NCI-H1436 (cell line): ENCODE measurements at regions not wholly inside any gene's neighbourhood (a gene's known extent, or its start where the extent isn't known, plus 50 kb on each side); places are given as distances from the start of the nearest gene placed in this dataset.

ENCODE experiments used
- DNase-seq: peaks from one replicate; lab custom pipeline; 2025; lab: John Stamatoyannopoulos, UW

DNA sequence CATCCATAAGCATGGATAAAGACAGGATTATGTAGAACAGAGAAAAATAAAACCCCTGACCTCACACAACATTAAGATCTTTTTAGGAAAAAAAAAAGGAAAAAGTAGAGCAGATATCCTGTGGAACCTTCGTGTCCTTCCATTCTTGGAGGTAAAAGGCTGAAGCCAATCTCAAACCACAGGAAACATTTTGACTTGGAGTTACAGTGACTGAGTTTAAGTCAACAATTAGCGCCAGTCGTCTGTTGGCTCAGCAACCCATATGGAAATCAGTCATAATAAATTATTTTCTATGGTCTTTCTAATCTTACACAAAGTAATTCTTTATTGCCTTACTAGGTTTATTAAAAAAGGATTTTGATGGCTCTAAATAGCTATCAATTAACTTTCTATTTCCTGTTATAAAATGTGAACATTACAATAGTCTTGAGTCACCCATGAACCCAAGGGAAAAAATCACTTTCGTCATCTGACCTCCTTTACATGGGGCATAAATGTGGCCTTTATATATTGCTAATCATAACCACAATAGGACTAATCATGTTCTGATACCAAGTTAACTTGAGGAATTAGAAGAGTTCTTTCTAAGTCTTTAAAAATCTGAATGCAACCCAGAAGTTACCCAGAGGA, 592.9 kb downstream of the TFAP2B start:
- DNase-seq: no peak

DNA sequence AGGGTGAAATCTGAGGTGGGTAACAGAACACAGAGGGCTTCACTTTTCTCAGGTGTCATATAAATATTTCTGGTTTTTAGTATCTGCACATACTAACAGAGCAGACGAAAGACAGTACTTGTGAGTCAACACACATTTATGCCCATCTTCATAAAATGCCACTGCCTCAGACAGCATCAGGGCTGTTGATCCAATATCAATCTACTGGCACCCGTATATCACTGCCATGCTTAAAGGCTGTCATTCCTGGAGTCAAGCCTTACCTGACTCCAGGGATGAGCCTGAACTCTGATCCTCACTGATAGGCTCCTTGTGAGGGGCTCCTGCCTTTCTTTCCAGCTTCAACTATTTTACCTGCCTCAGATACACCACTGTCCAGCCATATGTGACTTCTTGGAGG, 595.7 kb downstream of the TFAP2B start:
- DNase-seq: no peak

DNA sequence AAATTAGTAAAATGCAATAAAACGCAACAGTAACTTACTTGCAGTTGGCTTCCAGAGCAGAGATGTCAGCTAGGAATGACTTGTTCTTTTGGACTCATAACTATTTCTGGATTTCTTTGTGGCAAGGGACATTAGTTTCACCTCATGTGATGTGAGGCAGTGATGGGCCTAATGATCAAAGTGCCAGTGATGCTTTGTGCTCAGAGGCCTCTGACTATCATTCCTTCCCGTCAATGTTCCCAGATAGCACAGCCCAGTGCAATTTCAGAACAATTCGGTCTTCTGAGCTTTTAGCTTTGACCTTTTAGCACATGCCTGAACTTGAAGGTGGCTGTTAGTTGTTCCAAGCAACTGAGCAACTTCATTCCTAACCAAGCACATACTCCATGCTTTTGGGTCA, 596.8 kb downstream of the TFAP2B start:
- no peak for DNase-seq

DNA sequence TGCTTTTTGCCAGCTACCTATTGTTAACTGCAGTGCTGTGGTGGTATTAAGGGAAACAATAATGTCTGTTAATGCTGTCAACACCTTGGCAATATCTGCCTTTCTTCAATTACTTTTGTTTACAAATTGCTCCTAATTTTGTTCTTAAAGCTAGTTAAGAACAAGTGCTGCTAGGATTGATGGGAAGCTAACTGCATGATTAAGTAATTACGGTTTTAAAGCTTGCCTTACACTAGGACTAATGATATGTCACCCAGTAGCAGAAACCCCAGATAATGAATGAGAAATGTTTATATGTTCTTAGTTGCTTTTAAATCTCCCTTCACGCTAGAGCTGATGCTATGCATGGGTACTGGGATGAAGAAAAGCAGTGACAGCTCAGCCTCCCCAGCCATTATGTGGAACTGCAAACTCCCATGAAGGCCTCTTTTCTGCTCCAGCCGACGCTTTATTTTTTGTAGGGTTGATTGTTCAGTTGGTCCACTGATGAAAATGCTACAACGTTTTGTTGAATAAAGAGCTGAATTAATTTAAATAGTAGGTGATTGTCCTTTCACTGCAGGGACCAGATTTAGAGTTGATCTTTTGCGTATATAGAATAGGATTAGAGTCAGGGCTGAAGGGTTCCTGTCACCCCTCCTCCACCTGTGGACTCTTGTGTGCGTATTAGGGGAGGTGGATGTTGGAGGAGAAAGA, 610.5 kb downstream of the TFAP2B start:
- no peak for DNase-seq

DNA sequence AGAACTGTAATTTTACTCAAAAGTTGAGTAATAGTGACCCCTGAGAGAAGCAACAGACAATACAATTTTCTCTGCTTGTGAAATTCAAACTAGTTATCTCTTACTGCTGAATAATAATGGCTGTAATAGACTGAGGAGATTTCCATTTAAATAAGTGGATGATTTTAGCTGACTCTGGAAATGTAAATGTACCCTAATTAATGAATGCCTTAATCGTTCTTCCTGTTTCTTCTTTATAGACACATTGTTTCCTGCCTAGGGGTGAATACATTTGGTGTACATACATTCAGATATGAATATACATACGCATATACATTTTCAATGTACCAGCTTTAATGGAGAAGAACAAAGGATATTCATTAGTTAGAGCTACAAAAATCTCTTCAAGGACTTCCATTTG, 611.9 kb downstream of the TFAP2B start:
- DNase-seq: no peak

DNA sequence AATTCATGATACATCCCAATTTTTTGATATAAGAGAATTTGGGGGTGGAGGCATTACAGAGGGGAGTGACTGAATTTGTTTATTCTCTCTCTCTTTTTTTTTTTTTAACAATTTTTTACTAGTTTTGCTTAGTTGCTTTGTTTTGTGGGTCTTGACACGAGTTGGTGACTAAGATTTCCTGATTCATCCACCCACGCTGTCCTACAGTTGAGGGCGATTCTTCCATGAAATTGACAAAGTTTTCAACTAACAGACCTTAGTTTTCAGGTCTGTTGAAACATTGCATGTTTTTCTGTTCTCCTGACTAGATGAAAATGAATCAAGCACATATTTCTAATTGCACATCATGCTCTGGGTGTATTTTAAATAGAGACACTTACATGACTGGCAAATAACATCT, 613.8 kb downstream of the TFAP2B start:
- DNase-seq: no peak

DNA sequence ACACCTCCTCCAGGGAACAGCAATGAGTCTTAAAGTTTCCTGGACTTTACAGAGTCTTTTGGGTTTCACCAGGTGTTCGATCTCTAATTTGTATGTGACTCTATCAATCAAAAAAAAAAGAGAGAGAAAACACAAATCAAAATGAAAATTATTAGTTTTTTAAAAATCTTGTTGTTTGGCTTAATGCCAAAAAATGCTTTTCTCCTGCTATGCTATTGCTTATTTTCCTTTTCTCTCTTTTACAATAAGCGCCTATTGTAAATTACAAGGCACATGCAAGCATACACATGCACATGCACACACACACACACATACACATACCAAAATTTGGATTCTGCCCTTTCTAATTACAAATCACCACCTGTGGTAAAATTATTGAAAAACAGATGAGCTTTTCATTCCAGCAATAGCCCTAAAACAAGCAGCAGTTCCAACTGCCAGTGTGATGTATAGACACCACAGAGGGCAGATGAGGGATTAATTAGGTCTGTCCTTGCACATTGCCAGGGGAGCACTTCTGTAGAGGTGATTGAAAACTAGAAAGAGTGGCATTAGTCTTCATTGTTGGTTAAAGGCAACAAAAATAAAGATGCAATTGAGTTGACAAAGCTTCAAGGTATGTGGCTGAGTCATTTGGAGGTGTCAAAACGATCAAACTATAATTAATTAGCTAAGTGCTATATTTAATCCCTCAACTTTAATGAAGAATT, 631.7 kb downstream of the TFAP2B start:
- no peak for DNase-seq

DNA sequence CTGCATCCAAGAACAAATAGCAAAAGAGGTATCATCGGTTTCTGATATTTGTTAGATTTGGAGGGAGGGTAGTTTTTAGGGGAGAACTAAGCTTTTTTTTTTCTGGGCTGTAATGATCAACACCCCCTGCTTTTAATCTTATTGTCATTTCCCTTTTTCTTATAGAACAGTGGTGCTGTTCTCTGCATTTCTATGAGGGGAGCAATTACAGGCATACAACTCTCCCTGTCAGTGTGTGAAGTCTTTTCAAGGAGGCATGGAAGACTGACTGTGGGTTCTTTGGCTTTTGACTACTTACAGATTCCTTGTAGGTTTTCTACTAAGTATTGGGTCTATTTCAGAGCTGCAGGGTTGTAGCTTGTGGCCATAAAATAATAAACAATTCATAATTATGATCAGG, 632.3 kb downstream of the TFAP2B start:
- DNase-seq: no peak

DNA sequence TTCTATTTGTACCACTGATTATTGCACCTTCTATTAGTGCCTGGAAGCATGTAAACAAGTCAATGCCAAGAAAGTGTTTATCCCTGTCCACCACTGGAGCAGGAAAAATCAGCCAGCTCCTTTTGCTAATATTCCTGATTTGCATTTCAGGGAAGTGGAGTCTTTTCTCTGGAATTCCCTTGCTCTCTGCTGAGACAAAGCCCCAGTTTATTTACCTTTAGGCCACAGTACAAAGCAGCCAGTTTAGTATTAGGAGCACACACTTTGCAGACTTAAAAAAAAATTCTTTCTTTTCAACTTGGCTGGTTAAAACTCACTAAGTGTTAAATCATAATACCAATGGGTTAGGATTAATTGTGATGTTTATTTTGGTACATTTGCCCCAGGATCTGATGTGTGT, 631.1 kb downstream of the PKHD1 start:
- no peak for DNase-seq

DNA sequence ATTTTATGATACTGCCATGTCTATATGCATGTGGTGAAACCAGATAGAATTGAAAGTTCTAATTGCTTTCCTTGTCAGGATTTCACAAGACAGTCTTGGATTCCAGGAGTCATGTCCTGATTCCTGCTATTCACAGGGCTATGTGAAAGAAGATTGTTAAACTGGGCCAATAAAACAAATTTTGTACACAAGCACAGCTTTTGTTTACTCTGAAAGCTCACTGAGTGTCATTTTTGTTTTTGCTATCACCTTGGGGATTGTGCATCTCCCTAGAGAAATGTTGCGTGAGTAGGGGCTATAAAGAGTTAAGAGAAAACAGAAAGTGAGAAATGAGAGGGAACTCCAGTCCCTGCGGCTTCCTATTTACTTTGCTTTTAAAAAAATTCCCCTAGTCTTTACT, 627.5 kb downstream of the PKHD1 start:
- DNase-seq: no peak

DNA sequence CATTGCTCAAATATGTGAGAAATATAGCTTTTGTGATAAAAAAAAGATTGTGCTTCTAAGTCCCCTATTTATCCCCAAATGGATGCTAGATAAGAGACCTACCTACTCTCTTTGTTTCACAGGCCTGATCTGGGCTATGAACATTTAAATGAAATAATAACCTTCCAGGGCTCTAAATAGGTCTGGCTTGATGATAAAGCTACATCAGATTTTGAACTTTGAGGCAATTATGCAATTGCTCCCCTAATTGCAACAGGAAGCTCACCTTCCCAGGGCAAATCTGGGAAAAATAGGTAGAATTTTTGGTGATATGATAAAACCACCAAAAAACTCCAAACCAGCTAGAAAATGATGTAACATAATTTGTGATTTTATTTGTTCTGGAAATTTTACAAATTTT, 624.5 kb downstream of the PKHD1 start:
- DNase-seq: no peak

DNA sequence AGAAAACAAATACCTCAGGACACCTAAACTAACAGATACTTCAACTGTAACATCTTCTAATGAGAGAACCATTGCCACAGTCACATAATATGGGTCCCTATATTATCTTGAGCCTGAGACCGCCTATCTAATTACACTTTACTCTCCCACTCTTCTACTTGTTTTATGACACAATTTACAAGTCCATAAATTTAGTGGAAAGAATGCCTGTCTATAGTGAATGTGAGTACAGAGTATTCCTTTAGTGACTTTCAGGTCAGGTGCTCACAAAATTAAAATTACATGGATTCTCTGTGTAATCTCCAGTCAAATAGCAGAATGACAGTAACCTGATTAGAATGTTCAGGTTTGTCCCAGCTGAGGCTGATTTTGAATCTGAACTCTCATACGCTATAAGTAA, 624.1 kb downstream of the PKHD1 start:
- DNase-seq: no peak

DNA sequence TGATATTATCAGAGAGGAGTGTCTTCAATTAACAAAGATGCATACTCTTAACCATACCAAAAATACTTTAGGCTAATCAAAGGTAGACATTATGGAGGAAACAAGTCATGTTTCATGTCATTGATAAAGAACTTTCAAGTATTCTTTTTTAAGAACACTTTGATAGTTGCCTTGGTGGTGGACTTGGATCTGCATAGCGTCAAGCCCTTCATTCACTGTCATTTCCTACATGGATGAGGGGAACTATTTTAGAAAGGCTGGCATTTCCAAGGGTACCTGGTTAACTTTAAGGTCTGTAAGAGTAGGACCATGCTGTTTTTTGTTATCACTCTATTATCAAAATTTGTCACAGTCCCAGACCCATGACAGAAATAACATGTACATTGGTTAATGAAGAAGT, 622.5 kb downstream of the PKHD1 start:
- DNase-seq: no peak

DNA sequence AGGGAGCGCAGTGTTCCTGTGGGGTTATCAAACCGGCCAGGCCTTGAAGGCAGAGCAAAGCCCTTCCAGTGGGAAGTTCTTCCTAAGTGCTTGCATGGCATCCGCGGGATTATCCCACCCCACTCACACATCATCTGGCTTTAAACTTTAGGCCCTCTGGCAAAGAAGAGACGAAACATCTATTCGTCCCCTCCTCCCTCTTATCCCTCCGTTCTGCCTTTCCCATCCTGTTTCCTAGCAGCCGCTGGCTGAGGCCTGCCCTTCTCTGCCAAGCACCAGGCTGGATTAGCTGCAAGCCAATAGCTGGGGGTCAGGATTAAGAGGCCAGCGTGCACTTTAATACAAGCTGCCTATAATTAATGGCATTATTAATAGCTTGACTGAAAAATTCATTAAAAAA, 621.0 kb downstream of the PKHD1 start:
- no peak for DNase-seq

DNA sequence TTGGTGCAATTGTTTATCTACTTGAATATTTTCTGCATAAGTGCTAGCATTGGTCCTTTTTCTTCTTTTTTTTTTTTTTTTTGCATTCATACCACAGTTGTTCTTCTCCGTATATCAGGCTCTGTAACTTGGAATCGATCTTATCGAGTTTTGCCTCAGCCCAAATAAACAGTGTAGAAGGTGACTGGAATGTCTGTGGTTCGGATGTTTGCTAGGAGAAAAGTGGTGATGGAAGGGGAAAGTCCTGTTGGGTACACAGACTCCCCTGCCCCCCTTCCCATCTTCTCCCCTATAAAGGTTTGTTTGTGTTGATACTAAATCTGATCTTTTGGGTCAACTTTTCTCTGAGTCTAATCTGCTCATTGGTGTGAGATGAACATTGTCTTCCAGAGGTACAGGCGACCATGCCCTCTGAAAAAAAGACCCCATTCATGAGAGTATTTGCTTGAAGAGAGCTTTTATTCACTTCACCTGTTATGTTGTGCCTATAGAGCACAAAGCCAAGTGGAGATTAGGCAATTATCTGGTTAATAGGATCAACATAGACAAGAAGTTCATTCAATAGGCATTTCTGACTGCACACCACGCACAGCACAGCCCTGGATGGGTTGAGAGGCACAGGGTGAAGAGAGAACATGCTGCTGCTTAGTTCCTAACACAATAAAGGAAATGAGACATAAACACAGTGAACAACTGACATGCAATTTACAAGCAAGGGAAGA, 620.0 kb downstream of the PKHD1 start:
- DNase-seq: peak; percentile 39

DNA sequence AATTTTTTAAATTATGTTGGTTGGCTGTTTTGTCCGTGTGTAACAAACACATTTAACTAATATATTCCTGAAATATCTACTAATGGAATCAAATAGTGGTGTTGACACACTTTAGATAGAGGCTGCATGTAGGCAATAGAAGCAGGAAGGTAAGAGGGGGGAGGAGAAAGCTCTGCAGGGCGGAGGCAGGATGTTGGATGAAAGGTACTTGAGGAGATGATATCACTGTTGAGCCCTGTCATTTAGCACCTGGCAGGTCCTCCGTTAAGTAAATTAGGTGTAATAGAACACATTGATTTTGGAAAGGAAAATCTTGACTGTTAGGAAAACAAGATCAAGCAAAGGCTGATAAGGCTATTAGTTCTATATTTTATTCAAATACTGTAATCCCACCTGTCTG, 618.7 kb downstream of the PKHD1 start:
- DNase-seq: peak; percentile 67

DNA sequence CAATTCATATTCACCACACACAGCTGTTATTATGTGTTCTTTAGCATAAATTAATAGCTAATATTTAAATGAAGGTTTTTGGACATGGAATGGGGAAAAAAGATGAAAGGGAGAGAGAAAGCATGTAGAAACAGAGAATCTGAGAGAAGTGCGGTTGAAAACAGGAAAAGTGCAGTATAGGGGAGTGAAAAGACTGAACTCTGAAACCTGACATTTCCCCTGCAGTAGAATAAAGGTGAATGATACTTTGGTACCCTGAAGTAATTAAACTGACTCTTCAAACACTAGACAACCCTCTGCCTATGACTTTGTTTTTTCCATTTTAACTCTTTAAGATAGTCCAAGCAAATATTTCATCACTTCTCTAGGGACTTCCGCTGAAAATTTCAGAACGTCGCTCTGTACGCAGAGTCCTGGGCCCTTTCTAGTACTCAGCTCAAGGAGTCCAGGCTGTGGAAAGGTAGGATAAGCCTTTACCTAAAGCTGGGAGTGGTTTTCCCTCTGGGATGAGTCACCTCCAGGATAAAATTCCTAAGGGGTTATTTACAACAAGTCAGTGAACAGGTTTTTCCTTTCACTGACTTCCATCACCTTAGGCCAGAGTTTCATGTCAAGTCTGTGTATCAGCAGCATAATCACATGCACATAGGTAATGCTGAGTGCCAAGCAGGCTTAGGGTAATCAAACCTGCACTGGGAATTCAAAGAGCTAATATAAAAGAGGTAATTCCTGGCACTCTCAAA, 614.5 kb downstream of the PKHD1 start:
- no peak for DNase-seq

DNA sequence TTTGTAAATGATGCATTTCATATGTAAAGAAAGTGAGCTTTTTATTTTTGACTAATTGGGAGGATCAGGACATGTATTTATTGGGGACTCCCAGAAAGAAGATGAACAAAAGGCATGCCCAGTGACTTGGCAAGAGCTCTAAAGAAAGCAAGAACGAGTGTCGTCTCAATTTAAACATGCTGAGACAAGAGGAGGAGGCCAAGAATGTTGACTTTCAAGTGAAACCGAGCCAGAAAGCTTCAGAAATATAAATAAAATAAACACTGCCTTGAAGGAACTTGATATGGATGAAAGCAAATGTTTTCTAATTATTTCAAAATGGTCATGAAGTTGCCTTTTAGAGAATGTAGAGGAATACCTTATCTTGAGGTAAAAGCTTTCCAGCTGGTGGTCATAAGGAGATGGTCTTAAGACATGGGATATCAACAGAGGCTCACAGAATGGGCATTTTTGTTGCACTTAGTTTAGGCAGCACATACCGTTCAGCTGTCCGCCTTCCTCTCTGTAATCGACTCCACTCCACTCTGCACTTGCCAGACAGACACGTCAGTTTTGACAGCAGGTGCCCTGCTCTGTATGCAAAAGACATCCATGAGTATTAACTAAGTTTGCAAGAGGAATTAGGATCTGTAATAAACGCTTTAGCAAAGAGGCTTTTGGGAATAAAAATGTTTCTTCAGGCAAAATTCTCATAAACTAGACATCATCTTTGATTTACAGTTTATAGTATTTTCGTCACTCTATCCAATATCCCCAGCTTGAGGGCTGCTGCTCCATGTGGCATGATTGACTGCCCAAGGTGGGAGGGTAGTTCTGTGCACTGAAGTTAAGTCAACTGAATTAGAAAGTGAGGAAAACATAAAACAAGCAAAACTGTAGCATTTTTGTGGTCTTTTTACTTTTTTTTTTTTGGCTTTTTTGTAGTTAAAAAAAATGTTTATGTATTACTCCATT, 613.1 kb downstream of the PKHD1 start:
- no peak for DNase-seq

DNA sequence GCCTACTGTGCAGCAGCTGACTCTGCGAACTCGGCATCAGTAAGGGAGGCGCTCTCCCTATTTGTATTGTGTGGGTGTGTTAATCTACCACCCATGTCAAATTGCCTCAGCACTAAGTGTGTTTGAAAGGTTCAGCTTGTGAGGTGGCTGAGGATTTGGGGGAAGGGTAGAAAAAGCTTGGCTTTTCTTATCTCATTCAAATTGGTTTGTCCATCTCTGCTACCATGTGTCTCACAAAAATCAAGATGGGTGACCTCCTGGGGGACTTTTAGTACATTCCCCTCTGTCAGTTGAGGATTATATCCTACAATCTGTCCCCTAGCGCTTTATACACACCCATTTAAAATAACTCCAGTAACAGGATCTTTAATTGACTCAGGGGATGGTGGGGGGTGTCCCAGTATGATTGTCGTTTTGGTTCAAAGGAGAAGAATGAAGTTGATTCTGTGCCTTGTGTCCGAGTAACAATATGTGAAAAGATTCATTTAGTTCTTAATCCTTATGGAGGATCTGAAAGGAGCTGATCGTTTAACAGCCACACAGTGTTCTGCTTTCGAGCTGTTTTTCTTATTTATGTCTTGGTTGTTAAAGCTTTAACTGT, 609.6 kb downstream of the PKHD1 start:
- DNase-seq: no peak

DNA sequence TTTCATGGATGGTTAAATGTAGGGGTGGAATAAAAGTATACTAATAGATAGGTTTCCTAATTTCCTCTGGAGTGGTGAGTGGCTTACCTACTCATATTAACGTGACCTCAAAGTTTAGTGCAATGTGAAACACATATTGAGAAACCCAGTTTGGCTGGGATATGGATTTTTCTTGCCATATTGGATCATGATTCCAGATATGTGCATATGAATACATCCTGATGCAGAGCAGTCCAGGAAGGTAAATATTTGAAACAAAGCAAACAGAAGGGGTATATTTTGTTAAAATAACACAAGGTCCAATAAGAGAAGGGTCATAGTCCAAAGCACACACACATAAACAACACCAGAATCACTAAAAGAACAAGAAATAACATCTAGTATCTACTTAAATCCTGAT, 608.1 kb downstream of the PKHD1 start:
- no peak for DNase-seq

DNA sequence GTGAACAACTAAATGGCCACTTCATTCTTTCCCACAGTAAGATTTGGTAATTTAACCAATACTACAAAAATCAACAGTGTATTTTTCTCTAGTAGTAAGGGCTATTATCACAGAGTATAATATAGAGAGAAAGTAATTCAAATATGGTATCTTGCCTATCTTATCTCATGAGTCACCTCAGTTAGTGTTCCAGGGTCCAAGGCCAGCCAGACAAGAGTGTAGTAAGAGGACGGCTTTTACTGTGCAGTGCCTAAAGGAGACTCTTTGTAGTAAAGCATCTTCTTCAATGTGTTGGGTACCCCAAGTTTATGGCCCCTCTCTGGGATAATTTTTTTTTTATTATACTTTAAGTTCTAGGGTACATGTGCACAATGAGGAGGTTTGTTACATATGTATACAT, 607.4 kb downstream of the PKHD1 start:
- DNase-seq: no peak
